Stimulated activated memory B cell treated with anti-CD40 and anti-IgM and Interleukin-4, amounts not matched to agents 10 μg/mL and 1 μg/mL and 100 μg/mL, for 72 hours (primary cell): ENCODE measurements at regions not wholly inside any gene's neighbourhood (a gene's known extent, or its start where the extent isn't known, plus 50 kb on each side); places are given as distances from the start of the nearest gene placed in this dataset.

Experiments
- ATAC-seq: fragments of 150-1000 bp; cut with Tn5 transposase; 2 replicates; pipeline ENCODE4 v1.10.0; 2021
- H3K27ac Mint-ChIP-seq: one replicate; pipeline ENCODE4 v1.8.0; 2022; ENCODE audit warnings: mild to moderate bottlenecking, mixed read lengths
- H3K27me3 Mint-ChIP-seq: one replicate; pipeline ENCODE4 v1.8.0; 2022; ENCODE audit warnings: mixed read lengths
- H3K36me3 Mint-ChIP-seq: one replicate; pipeline ENCODE4 v1.8.0; 2022; ENCODE audit warnings: mixed read lengths
- H3K4me1 Mint-ChIP-seq: one replicate; pipeline ENCODE4 v1.8.0; 2022; ENCODE audit warnings: mixed read lengths
- H3K4me3 Mint-ChIP-seq: one replicate; pipeline ENCODE4 v1.8.0; 2022; ENCODE audit warnings: mild to moderate bottlenecking, moderate library complexity, mixed read lengths
- H3K9me3 Mint-ChIP-seq: one replicate; pipeline ENCODE4 v1.8.0; 2022; ENCODE audit warnings: mixed read lengths

- H3K36me3 Mint-ChIP-seq = no peaks in the 10 kb centered on the region
- no peaks in the 10 kb centered on the region for H3K27me3 Mint-ChIP-seq
- no peak overlapping the region for H3K27ac Mint-ChIP-seq
- ATAC-seq = no peak
- H3K9me3 Mint-ChIP-seq = no peaks in the 10 kb centered on the region
- H3K4me1 Mint-ChIP-seq = no peaks in the 10 kb centered on the region
- no peak overlapping the region for H3K4me3 Mint-ChIP-seq
Observed at GRCh38 chr7:108736221-108736891, 166.7 kb downstream of the DNAJB9 start.

DNA sequence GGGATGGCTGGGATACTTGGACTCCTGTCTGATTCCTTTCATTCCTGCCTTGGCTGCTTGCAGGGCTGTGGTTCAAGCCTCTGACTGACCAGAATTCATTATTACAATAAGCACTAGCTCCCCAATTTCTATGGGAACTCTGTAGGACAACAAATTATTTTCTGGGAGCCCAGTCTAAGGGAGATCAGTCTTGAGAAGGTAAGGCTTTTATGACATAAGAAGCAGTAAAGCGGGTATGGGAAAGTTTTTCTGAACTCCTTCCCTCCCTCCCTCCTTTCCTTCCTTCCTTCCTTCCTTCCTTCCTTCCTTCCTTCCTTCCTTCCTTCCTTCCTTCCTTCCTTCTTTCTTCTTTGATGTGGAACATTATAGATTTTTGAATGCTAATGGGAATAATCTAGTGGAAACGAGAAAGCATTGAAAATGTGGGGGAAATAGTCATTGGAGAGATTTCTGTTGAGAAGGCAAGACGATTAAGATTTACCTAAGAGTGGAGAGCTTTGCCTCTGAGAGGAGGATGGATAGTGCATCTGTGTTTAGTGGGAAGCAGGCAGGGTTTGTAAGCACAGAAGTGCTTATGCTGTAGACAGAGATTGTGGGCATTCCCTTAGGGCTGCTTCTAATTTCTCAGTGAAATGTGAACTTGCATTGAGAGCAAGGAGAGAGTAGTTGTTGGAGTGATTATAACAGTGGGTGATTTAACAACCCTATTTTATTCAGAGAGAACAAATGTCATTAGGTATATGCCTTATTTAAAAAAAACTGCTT lies 201.5 kb downstream of the DNAJB9 start:
- no peak for ATAC-seq
- H3K4me1 Mint-ChIP-seq = no peaks in the 10 kb centered on the region
- H3K9me3 Mint-ChIP-seq = no peaks in the 10 kb centered on the region
- H3K27me3 Mint-ChIP-seq = no peaks in the 10 kb centered on the region
- no peak overlapping the region for H3K27ac Mint-ChIP-seq
- H3K4me3 Mint-ChIP-seq = no peak overlapping the region
- H3K36me3 Mint-ChIP-seq = no peaks in the 10 kb centered on the region

GRCh38 chr7:108771853-108772252 lies 202.2 kb downstream of the DNAJB9 start:
- no peaks in the 10 kb centered on the region for H3K4me1 Mint-ChIP-seq
- no peaks in the 10 kb centered on the region for H3K9me3 Mint-ChIP-seq
- no peak overlapping the region for H3K27ac Mint-ChIP-seq
- no peak for ATAC-seq
- H3K4me3 Mint-ChIP-seq = no peak overlapping the region
- H3K36me3 Mint-ChIP-seq = no peaks in the 10 kb centered on the region
- no peaks in the 10 kb centered on the region for H3K27me3 Mint-ChIP-seq

DNA sequence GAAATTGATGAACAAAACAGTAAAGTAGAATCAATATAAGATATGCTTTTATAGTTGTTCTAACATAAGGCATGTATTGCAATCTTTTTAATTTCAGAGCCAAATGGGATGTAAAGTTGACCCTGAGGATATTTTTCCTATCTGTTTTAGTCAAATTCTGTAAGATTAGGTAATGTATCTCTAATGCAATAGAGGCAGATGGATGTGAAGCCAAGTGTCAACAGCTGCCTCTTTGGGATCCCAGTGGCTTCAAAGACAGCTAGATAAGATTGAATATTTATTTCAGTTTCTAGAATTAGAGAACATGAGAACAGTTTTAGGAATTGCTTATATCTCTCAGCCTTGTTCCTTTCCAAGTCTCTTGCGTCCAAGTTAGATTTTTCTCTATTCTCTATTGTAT lies 208.3 kb downstream of the DNAJB9 start:
- Mint-ChIP-seq H3K9me3 (no peaks in the 10 kb centered on the region), H3K4me3 (no peak overlapping the region), H3K27me3 (no peaks in the 10 kb centered on the region), H3K36me3 (no peaks in the 10 kb centered on the region), H3K27ac (no peak overlapping the region), H3K4me1 (no peaks in the 10 kb centered on the region)
- no peak for ATAC-seq

DNA sequence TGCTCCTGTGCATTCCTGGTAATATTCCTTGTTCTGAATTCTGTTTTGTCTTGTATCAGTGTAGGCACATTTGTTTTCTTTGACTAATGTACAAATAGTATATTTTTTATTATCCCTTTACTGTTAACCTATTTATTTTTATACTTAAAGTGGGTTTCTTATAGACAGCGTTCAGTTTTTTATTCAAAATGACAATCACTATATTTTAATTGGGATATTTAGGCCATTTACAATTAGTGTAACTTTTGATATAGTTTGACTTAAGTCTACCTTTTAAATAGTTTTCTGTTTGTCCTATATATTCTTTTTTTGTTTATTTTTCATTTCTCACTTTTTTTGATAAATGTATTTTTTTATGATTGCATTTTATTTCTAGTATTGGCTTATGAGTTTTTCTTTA lies 219.8 kb downstream of the DNAJB9 start:
- Mint-ChIP-seq H3K4me3 (no peak overlapping the region), H3K4me1 (no peaks in the 10 kb centered on the region), H3K36me3 (no peaks in the 10 kb centered on the region), H3K27me3 (no peaks in the 10 kb centered on the region), H3K9me3 (peaks cover 10% of the 10 kb centered on the region), H3K27ac (no peak overlapping the region)
- no peak for ATAC-seq

DNA sequence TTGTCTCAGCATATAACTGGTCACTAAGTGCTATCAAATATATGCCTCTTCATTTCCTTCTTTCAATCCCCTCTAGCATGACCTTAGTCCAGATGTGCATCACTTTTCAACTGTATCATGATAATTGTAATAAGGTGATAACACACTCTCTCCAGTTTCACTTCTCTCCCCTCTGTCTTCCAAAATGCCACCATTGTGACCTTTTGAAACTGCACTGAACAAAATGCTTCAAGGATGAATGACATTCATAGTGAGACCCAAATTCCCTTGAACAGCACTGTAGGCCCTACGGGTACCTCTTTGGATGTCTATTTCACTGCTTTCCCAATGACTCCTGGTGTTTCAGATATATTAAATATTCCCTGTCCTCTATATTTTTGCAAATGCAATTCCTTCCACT lies 224.8 kb downstream of the DNAJB9 start:
- H3K36me3 Mint-ChIP-seq = no peaks in the 10 kb centered on the region
- no peak for ATAC-seq
- H3K4me1 Mint-ChIP-seq = no peaks in the 10 kb centered on the region
- H3K4me3 Mint-ChIP-seq = no peak overlapping the region
- H3K9me3 Mint-ChIP-seq = peaks cover 7% of the 10 kb centered on the region
- H3K27me3 Mint-ChIP-seq = no peaks in the 10 kb centered on the region
- no peak overlapping the region for H3K27ac Mint-ChIP-seq

GRCh38 chr7:108802650-108803049 lies 233.0 kb downstream of the DNAJB9 start:
- Mint-ChIP-seq H3K4me1 (no peaks in the 10 kb centered on the region), H3K9me3 (peaks cover 7% of the 10 kb centered on the region), H3K36me3 (no peaks in the 10 kb centered on the region), H3K4me3 (no peak overlapping the region), H3K27ac (no peak overlapping the region), H3K27me3 (peaks cover 20% of the 10 kb centered on the region)
- ATAC-seq = no peak

GRCh38 chr7:108805808-108806397 lies 236.2 kb downstream of the DNAJB9 start:
- Mint-ChIP-seq H3K27me3 (peaks cover 20% of the 10 kb centered on the region), H3K4me3 (no peak overlapping the region), H3K9me3 (peaks cover 3% of the 10 kb centered on the region), H3K4me1 (no peaks in the 10 kb centered on the region), H3K27ac (no peak overlapping the region), H3K36me3 (no peaks in the 10 kb centered on the region)
- no peak for ATAC-seq

DNA sequence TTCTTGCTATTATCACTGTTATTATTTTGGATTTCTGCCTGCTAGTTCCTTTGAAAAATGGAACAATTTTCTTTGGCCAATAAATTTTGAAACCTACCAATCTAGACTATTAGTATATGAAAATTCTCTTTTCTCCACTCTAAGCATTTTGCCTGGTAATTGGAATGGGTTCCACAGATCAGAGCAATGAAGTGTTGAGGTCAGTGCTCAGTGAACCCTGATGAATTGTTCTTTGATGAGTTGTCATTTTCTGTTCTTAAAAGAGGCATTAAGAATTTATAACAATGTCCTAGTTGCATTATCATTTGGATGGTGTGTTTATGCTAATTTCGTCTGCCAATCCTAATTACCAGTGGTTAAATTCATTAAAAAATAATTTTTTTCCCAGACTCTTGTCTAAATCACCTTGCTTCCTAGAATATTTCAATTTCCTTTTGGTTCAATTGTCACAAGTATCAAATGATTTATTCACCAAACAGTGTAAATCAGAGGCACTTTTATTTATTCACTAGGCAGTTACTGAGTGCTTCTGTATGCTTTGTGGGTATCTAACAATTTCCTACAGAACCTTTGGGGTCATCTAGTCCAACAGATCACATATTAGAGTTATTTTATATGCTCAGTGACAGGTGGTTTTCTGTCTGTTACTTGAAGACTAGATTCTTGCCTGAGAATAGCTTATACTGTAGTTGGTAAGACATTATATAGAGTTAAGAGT lies 239.0 kb downstream of the DNAJB9 start:
- no peak for ATAC-seq
- Mint-ChIP-seq H3K9me3 (peaks cover 3% of the 10 kb centered on the region), H3K27me3 (peaks cover 10% of the 10 kb centered on the region), H3K27ac (no peak overlapping the region), H3K4me1 (no peaks in the 10 kb centered on the region), H3K4me3 (no peak overlapping the region), H3K36me3 (no peaks in the 10 kb centered on the region)

GRCh38 chr7:108809356-108809755 lies 239.7 kb downstream of the DNAJB9 start:
- peaks cover 3% of the 10 kb centered on the region for H3K9me3 Mint-ChIP-seq
- no peak overlapping the region for H3K4me3 Mint-ChIP-seq
- no peak for ATAC-seq
- H3K36me3 Mint-ChIP-seq = no peaks in the 10 kb centered on the region
- H3K27me3 Mint-ChIP-seq = peaks cover 8% of the 10 kb centered on the region
- no peak overlapping the region for H3K27ac Mint-ChIP-seq
- H3K4me1 Mint-ChIP-seq = no peaks in the 10 kb centered on the region

DNA sequence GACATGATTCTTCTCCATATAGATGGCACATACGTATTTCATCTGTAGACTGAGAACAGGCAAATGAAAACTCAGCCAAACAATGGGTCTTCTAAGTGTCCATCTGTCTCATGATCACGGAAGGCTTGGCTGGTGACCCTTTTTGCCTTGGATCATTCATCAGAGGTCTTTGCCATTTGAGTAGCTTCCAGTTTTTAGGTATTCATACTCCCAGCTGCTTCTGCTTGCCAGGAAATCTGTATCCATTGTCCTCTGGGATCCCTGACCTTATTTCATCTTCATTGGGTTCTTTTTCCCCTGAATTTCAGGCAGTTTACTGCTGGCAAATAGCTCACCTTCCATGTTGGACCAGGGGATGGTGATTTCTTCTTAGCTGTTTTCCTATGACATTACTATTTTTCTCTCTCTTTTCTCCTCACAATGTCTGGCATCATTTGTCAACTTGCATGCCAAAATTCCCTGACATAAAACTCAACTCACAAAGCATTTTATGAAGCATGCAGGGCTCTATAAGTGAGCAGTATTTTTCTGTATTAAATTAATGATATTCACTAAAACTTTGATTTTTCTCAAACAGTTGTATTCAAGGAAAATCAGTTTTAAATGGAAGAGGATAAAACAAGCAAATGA lies 241.2 kb downstream of the DNAJB9 start:
- no peak overlapping the region for H3K4me3 Mint-ChIP-seq
- H3K27ac Mint-ChIP-seq = no peak overlapping the region
- H3K36me3 Mint-ChIP-seq = no peaks in the 10 kb centered on the region
- ATAC-seq = no peak
- H3K9me3 Mint-ChIP-seq = no peaks in the 10 kb centered on the region
- no peaks in the 10 kb centered on the region for H3K4me1 Mint-ChIP-seq
- H3K27me3 Mint-ChIP-seq = no peaks in the 10 kb centered on the region

DNA sequence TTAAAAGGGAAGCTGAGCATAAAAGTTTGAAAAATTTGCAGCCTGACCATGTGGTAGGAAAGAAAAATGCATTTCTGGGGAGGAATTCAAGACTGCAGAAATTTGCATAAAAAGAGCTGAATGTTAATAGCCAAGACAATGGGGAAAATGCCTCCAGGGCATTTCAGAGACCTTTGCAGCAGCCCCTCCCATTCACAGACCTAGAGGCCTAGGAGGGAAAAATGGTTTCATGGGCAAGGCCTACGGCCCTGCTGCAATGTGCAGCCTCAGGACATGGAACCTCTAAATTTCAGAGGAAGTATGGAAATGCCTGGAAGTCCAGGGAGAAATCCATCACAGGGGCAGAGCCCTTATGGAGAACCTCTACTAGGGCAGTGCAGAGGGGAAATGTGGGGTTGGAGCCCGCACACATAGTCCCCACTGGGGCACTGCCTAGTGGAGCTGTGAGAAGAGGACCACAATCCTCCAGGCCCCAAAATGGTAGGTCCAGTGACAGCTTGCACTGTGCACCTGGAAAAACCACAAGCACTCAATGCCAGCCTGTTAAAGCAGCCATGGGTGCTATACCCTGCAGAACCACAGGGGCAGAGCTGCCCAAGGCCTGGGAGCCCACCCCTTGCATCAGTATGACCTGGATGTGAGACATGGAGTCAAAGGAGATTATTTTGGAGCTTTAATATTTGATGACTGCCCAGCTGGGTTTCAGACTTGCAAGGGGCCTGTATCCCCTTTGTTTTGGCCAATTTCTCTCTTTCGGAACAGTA lies 243.8 kb downstream of the DNAJB9 start:
- Mint-ChIP-seq H3K27ac (no peak overlapping the region), H3K27me3 (no peaks in the 10 kb centered on the region), H3K36me3 (no peaks in the 10 kb centered on the region), H3K4me3 (no peak overlapping the region), H3K4me1 (no peaks in the 10 kb centered on the region), H3K9me3 (no peaks in the 10 kb centered on the region)
- no peak for ATAC-seq

DNA sequence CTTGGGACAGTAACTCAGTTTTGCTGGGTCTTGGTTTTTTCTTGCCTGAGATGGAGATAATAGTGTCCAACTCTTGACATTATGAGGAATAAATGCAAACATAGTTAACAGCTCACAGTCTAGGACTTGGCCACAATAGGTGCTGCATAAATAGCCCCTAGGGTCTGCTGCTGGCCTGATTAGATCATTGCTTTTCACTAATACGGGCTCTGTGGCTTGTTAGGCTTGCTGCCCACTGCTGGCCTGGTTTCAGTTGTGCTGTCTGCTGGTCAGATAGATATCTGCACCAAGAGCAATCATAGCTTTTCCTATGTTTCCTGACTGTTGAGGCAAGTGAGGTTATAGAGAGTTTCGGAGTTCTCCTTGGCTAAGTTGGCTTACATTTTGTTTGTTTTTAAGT lies 246.1 kb downstream of the DNAJB9 start:
- Mint-ChIP-seq H3K27me3 (no peaks in the 10 kb centered on the region), H3K4me3 (no peak overlapping the region), H3K36me3 (no peaks in the 10 kb centered on the region), H3K9me3 (no peaks in the 10 kb centered on the region), H3K4me1 (no peaks in the 10 kb centered on the region), H3K27ac (no peak overlapping the region)
- no peak for ATAC-seq

DNA sequence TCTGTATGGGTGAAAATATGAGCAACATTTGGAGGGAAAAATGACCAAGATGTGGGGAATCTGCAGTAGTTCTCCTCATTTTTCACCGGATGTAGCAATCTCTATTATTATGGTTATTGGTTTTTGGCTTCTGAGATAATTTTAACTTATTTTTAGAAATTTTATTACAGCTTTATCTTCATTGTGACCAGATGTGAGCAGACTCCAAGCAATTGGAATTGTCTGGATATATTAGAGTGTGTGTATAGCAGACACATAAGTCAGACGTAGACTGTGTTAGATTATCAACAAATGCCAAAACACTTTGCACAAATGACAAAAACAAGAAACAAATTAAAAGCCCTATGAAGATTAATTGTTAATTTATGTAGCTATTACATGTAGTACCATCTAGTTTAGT lies 249.1 kb downstream of the DNAJB9 start:
- H3K27me3 Mint-ChIP-seq = no peaks in the 10 kb centered on the region
- H3K9me3 Mint-ChIP-seq = no peaks in the 10 kb centered on the region
- no peak overlapping the region for H3K4me3 Mint-ChIP-seq
- no peak overlapping the region for H3K27ac Mint-ChIP-seq
- H3K36me3 Mint-ChIP-seq = no peaks in the 10 kb centered on the region
- H3K4me1 Mint-ChIP-seq = no peaks in the 10 kb centered on the region
- no peak for ATAC-seq
